MM.1S (cell line): ENCODE measurements at regions not wholly inside any gene's neighbourhood (a gene's known extent, or its start where the extent isn't known, plus 50 kb on each side); places are given as distances from the start of the nearest gene placed in this dataset.

Experiments
- CTCF ChIP-seq: fragments of 300-600 bp; sonication (generic); IDR thresholded peaks from 2 replicates; pipeline ENCODE4 v1.5.1; 2016; ENCODE audit warnings: antibody characterized with exemption, low read length, mixed read lengths
- EZH2 ChIP-seq: fragments of 300-600 bp; sonication (generic); optimal IDR thresholded peaks from 2 replicates; pipeline ENCODE3; 2017; ENCODE audit warnings: low read depth, mild to moderate bottlenecking, antibody characterized with exemption, low read length, mixed read lengths

DNA sequence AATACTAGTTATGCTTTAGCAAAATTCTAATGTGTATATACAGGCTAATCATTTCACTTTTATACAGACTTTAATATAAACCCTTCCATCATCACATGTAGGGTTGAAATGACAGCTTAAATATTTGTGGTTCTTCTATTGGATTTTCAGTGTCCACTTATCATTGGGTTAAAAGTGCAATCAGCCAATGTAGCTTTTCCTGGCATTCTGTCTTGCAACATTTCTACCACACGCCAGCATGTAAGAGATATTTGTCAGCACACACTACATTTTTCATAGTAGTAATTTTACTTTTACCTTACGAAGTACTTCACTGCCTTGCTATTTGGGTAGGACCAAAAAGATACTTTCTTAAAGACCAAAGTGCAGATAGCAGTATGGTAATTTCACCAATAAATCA, 252.0 kb downstream of the TBX18 start:
- TF ChIP-seq CTCF, result no peak
- TF ChIP-seq EZH2, result no peak
